ENCODE measurements at regions not wholly inside any gene's neighbourhood (a gene's known extent, or its start where the extent isn't known, plus 50 kb on each side); places are given as distances from the start of the nearest gene placed in this dataset.

DNA sequence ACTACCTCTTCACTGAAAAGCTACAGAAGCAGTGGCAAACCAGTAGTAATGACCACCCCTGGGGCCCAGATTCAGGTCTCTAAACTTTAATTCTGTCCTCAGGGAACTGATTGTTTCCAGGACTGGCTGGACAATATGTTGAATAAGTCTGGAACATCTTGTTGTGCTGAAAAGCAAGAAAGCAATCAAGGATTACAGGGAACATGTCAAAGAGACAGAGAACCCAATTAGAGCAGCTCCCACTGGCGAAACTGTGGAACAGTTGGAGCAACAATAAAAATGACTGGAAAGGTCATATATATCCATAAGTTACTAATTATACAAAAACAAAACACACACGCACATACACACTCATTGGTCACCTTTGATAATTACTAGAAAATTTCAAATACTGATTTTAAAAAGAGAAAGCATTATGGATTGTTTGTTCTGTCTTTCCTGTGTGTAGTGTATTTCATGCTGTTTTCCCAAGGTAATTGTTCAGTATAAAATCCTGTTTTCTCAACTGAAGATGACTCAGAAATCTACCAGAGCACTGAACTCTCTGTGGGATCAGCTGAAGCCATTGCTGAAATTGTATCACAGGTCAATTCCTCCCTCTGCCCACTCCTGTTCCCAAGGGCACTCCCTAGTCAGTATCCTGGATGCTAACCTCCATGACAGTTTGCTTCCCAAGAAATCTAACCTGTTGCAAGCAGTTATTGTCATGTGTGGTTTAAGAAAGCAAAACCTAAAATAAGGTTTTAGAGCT lies 83.6 kb upstream of the RGS1 start:
- TF ChIP-seq POLR2AphosphoS5 (IDR thresholded peaks at IDR 0.05; ENCODE audit: low read depth, low read length) = no peak
- TF ChIP-seq POLR2A (IDR thresholded peaks at IDR 0.05; ENCODE audit: low read depth, low read length) = no peak

All from GM12891 (cell line).